ENCODE measurements at regions not wholly inside any gene's neighbourhood (a gene's known extent, or its start where the extent isn't known, plus 50 kb on each side); places are given as distances from the start of the nearest gene placed in this dataset.
"Not testable (repeated sequence)": the region's sequence is repeated elsewhere in the genome, so short reads cannot be mapped to it uniquely, and the experiment has no call there.

DNA sequence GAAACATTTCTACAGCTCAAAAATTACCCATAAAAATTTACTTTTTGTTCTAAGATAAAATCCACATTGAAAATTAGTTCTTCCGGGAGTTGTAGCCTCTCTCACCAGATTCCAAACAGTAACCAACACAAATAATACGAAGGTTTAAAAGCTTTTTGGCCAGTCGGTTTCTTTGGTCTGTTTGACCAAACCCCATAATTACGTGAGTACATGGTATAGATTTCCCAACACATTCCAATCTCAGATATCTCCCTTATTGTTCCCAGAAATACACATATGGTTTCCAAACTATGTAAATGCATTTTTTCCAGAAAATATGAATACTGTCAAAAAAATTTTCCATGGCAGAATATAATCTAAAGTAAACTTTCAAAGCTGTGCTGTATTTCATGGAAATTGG is 722.0 kb downstream of the KCNJ2 start:
- DNase-seq = no peak

DNA sequence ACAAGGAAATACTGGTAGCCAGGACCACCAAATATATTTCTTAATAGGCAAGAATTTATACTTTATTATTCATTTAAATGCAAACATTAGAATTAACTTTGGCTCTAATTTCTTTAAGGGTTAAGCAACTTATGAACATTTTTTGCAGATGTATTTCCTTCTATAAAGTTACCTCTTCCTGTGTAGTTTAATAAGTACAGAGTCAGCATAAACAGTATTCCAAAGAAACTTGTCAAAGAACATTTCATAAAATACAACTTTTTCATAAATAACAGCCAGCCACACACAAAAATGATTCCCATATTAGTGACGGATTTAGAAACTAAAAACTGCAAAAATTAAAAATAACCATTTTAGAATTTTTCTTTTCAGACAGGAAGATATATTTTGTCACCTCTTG is 723.2 kb downstream of the KCNJ2 start:
- DNase-seq = no peak

DNA sequence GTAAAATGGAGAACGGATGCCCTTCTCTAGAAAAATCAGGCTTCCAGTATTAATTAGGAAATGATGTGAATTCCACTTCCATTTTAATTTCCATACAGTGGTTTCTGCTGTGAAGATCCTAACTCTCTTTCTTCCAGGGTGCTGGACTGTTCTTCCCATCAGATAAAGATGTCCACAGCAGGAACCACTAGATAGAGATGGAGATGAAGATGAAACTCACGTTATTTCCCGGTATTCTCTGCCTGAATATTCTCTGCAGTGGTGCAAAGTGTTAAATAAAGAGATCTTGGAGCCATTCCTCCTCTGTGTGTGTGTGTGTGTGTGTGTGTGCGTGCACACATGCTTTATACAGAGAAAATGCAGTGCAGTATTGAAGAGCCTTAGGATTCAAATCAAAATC is 727.5 kb downstream of the KCNJ2 start:
- no peak for DNase-seq

DNA sequence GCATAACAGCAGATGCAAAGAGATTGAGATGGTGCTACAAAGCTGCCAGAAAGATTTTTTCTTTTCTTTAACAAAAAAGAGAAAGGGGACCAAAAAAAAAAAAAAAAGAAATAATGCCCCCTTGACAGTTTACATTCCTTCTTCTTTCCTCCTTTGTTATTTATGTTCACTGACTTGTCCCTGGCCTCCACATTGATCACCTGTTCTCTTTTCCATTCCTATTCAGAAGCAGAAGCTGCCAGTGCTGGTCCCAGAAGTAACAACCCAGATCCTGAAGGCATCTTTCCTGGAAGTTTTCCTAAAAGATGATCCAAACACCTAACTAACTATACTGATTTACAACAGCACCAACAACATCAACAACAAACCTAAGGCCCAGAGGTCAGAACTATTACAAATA is 728.1 kb downstream of the KCNJ2 start:
- DNase-seq = no peak

DNA sequence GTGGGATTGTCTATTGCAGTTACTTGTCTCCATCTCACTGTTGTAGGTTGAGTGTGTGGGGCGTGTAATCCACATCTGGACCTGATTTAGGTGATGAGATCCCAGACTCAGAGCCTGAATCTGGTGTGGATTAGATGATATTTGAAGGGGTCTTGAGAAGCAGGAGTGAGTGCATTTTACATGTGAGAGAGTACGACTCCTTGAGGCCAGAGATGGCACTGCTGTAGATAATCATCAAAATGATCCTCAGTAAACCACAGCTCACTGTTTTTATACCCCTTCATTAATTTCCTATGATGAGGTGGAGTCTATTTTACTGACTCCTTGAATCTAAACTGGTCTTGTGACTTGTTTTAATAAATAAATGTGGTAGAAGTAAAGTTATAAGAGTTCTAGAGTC is 732.5 kb downstream of the KCNJ2 start:
- no peak for DNase-seq

GRCh38 chr17:70905796-70906195 is 736.5 kb downstream of the KCNJ2 start:
- no peak for DNase-seq

- no peak for DNase-seq
Observed at GRCh38 chr17:70906808-70907207, 737.5 kb downstream of the KCNJ2 start.

DNA sequence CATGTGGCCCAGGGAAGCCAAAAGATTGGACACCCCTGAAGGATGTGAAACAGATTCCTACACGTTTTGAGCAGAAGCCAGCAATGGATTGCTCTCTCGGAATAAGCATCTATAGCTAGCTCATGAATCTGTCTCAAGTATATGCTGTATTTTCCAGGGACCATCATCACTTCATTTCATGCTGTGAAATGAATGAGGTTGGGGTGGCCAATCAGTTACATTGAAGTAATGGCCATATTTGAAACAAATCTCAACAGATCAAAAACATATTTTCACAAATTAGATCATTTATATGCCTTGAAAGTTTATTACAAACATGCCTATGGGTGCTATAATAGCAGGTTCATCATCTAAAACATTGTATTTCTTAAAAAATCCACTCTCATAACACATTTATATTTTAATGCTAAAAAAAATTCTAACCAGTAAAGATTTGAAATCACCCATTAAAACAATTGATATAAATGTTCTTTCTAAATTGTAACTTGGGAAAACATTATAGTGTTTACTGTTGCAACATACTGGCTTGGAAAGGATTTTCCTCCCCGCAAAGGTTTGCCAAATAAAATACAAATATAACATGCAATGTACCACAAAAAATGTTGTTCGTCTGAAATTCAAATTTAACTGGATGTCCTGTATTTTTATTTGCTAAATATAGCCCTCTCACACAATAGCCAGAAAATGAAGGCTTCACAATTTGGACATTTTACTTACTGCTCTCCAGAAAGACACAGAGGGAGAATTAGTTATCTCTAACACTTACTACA is 743.6 kb downstream of the KCNJ2 start:
- DNase-seq = no peak

DNA sequence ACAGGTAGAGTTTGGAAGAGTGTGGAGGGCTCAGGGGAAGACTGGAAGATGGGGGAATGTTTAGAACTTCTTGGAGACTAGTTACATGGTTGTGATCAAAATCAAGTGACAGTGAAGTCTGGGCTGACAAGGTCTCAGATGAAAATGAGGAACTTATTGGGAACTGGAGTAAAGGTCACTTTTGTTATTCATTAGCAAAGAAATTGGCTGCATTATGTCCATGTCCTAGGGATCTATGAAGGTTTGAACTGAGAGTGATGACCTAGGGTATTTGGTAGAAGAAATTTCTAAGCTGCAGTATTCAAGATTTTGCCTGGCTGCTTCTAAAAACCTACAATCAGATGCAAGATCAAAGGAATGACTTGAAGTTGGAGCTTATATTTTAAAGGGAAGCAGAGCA is 747.1 kb downstream of the KCNJ2 start:
- no peak for DNase-seq

DNA sequence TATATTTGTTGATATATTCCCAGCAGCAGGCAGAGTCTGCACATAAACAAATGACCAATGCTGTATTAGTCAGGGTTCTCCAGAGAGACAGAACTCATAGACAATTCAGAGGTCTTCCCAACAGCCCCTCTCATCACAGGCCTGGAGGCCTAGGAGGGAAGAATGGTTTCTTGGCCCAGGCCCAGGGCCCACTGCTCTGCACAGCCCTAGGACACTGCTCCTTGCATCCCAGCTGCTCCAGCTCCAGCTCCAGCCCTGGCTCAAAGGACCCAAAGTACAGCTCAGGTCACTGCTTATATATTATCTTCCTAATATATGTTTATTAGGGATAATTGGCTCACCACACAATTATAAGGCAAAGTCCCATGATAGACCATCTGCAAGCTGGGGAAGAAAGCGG is 749.9 kb downstream of the KCNJ2 start:
- DNase-seq = no peak

GRCh38 chr17:70920416-70920815 is 751.1 kb downstream of the KCNJ2 start:
- DNase-seq = no peak

DNA sequence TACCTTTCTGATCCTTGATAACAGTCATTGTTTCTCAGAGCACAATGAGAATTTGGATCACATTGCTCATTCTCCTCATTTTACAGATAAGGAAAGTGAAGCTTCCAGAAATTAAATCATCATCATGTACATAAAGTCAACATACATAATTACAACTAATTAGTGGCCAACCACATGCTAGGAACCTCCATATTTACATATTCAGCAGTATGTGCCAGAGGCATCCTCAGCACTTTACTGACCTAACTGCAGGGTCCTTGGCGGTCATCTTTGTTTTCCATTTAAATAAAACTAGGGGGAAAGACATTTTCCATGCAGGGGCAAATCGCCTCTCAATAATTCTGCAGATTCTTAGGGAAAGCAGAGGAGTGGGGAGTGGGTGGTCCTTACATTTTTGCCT is 752.9 kb downstream of the KCNJ2 start:
- DNase-seq = no peak

DNA sequence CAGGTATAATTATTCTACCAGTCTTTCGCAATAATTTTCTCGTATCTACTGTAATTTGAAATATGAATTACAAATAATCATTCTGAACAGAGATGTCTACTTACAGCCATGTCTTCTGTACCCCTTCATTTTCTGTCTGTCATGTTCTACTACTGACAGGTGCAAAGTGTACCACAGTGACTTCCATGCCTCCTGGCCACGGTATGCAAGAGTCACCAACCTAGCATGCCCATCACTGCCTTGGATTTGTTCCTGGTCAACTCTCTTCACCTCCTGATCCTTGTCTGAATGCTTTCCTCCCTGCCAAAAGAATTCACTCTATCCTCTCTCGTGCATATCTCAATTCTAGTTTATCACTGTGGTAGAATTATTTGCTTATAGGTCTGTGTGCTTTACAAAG is 755.4 kb downstream of the KCNJ2 start:
- no peak for DNase-seq

GRCh38 chr17:70929226-70929625 is 759.9 kb downstream of the KCNJ2 start:
- DNase-seq = no peak

- no peak for DNase-seq
Observed at GRCh38 chr17:70934231-70934630, 764.9 kb downstream of the KCNJ2 start.

DNA sequence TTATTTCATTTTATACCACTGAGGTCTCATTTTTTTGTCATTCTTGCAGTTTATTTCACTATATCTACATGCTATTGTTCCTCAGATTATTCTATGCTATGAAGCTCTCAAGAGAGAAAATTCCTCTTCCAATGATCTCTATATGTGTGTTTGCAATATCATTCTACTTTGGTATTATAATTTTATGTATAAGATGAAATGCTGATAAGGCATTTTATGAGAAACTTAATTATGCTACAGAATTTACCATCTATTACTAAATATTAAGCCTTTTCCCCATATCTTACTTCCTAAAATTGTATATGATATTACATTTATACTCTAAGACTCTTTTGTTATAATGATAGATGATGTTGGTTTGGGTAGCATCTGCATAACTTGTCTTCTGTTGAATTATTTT is 765.5 kb downstream of the KCNJ2 start:
- no peak for DNase-seq

GRCh38 chr17:70936724-70937123 is 767.4 kb downstream of the KCNJ2 start:
- DNase-seq = no peak

DNA sequence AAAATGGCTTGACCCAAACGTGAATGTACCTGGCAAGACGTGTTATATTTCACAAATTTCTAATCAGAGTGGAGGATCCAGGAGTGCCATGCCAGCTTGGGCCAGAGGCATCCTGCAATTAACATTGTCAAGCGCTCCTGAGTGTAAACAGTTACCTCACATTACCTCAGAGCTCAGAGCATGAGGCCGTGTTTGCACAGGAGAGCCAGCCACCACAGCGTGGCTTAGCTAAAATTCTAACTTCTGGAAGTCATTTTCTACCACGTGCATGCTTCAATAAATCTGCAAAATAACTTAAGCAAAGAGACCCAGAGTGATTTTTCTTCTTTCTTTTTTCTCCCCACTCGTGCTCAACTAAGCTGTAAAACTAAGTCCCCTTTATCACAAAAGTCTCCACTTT is 769.0 kb downstream of the KCNJ2 start:
- DNase-seq = no peak

DNA sequence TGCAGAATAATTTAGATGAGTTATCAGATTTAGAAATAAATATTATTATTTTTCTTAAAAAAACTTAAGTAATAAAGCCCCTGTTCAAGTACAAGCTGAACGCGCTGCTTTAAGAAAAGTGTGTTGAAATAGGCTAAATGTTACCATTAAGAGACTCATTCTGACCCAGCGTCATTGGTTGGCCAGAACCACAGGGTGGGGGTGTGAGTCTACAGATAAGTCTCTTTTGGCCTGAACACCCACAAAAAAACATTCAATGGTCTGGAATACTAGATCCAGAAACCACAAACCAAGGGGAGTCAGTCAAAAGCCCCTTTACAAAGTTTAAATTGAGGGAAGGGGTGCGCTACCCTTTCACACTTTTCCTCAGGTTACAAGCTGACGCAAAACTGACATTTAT is 776.1 kb downstream of the KCNJ2 start:
- DNase-seq = no peak

GRCh38 chr17:70947215-70947614 is 777.9 kb downstream of the KCNJ2 start:
- DNase-seq = no peak

GRCh38 chr17:70947636-70948565 is 778.6 kb downstream of the KCNJ2 start:
- no peak for DNase-seq

DNA sequence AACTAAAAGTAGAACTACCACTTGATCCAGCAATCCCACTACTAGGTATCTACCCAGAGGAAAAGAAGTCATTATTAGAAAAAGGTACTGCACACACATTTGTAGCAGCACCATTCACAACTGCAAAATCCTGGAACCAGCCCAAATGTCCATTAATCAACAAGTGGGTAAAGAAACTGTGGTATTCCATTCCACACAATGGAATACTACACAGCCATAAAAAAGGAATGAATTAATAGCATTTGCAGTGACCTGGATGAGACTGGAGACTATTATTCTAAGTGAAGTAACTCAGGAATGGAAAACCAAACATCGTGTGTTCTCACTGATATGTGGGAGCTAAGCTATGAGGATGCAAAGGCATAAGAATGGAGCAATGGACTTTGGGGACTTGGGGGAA is 783.8 kb downstream of the KCNJ2 start:
- not testable (repeated sequence) for DNase-seq

DNA sequence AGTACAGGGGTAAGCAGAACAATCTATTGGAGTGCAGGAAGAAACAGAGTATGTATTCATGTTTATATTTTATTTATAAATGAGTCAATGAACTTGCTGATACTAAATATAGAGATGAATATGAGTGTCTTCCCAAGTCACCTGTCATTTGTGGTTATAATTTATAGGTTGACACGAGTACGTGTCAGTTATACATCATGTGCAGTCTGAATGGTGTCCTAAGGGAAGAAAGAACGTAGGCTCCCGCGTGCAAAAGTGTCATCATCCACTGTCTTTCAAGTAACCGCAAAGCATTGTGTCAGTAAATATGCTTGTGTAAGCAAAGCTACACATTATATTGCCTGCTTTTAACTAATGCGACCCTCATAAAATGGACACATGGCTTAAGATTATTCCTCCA is 786.1 kb downstream of the KCNJ2 start:
- DNase-seq = no peak

DNA sequence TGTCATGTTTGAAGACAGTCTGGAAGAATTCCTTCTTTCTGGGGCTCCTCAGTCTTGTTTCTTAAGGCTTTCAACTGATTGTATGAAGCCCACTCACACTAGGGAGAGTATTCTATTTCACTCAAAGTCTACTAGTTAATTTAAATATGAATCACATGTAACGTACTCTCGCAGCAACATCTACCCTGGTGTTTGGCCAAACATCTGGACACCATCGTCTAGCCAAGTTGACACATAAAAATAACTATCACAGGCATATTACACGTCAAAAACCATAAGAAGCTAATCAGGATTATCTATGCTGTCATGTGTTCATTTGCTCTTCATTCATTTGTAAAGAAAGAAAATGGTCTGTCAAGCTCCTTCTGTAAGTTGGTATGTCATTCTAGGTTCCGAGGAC is 787.4 kb downstream of the KCNJ2 start:
- DNase-seq = no peak
